ENCODE measurements at regions not wholly inside any gene's neighbourhood (a gene's known extent, or its start where the extent isn't known, plus 50 kb on each side); places are given as distances from the start of the nearest gene placed in this dataset.

DNA sequence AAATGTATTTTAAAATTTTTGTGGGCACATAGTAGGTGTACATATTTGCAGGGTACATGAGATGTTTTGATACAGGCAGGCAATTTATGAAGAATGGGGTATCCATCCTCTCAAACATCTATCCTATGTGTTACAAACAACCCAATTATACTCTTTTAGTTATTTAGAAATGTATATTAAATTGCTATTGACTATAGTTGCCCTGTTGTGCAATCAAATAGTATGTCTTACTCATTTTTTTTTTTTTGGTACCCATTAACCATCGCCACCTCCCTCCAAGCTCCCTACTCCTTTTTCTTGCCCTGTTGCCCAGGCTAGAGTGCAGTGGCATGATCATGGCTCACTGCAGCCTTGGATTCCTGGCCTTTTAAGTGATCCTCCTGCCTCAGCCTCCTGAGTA lies 128.1 kb downstream of the BAMBI start:
- H3K36me3 ChIP-seq (ENCODE audit: control insufficient read depth in 4 of 4, insufficient read depth in 3 of 4, low read depth in 1 of 4, low read length in 3 of 4), result no peaks in the 10 kb centered on the region
- DNase-seq (ENCODE audit: low spot score), result no peak
- H3K27ac ChIP-seq (ENCODE audit: low read depth in 1 of 2, low read length in 2 of 2), result no peak overlapping the region
- peaks cover 0 to 34% (median 23%) of the 10 kb centered on the region in 4 donors for H3K4me1 ChIP-seq (ENCODE audit: control insufficient read depth in 4 of 4, insufficient read depth in 4 of 4, low read length in 3 of 4)
- no peaks in the 10 kb centered on the region for H3K9me3 ChIP-seq (ENCODE audit: control insufficient read depth in 4 of 4, low read length in 3 of 4)
- no peak overlapping the region for H3K9ac ChIP-seq (ENCODE audit: low read depth in 1 of 2, low read length in 2 of 2)
- 98% methylated on average over 1 of the region's 1 CpG for WGBS
- no peak overlapping the region for H3K4me3 ChIP-seq (ENCODE audit: low read depth in 1 of 3, low read length in 3 of 3)
- no peaks in the 10 kb centered on the region for H3K27me3 ChIP-seq (ENCODE audit: control insufficient read depth in 4 of 4, insufficient read depth in 4 of 4, low read length in 3 of 4)
- TF ChIP-seq YY1 (IDR thresholded peaks at IDR 0.05) (no peak), TAF1 (conservative IDR thresholded peaks at IDR 0.05) (no peak)

DNA sequence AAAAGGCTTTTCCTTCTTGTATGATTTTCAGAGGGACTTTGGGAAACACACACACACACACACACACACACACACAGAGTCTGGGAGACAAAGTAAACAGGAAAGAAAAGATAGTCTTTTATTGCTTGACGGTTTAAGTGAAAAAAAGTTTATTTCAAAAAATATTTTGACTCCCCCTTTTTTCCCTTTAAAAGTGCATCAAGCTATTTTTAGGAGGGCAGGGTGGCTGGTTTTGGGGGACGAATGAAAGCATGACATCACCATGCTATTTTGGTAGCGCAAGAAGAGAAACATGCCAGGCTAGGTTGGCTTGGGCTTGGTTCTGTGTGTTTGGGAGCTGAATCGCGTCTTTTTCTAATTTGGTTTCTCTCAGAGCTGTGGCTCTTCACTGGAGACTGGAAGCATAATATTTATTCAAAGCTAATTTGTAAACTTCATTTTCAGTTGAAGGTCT lies 129.2 kb downstream of the BAMBI start:
- H3K36me3 ChIP-seq (ENCODE audit: control insufficient read depth in 4 of 4, insufficient read depth in 3 of 4, low read depth in 1 of 4, low read length in 3 of 4), result no peaks in the 10 kb centered on the region
- no peaks in the 10 kb centered on the region for H3K9me3 ChIP-seq (ENCODE audit: control insufficient read depth in 4 of 4, low read length in 3 of 4)
- peak; percentile 65 for TF ChIP-seq FOXA2 (IDR thresholded peaks at IDR 0.05)
- TF ChIP-seq EGR1 (IDR thresholded peaks at IDR 0.05; ENCODE audit: low read depth in 2 of 2), result no peak
- TF ChIP-seq JUND (IDR thresholded peaks at IDR 0.05), result peak; percentile 32 to 81
- TF ChIP-seq HNF4A (conservative IDR thresholded peaks at IDR 0.05), result peak in 1 of 2 donors; percentile 12
- no peak for TF ChIP-seq HNF4G (IDR thresholded peaks at IDR 0.05)
- peaks cover 0 to 33% (median 18%) of the 10 kb centered on the region in 4 donors for H3K4me1 ChIP-seq (ENCODE audit: control insufficient read depth in 4 of 4, insufficient read depth in 4 of 4, low read length in 3 of 4)
- no peak for DNase-seq (ENCODE audit: low spot score)
- no peaks in the 10 kb centered on the region for H3K27me3 ChIP-seq (ENCODE audit: control insufficient read depth in 4 of 4, insufficient read depth in 4 of 4, low read length in 3 of 4)
- H3K27ac ChIP-seq (ENCODE audit: low read depth in 1 of 2, low read length in 2 of 2), result peak overlapping the region; percentile 51 to 81
- no peak overlapping the region for H3K4me3 ChIP-seq (ENCODE audit: low read depth in 1 of 3, low read length in 3 of 3)
- WGBS, result 28% methylated on average over 5 of the region's 5 CpGs
- H3K9ac ChIP-seq (ENCODE audit: low read depth in 1 of 2, low read length in 2 of 2), result peak overlapping the region in 1 of 2 donors; percentile 28

DNA sequence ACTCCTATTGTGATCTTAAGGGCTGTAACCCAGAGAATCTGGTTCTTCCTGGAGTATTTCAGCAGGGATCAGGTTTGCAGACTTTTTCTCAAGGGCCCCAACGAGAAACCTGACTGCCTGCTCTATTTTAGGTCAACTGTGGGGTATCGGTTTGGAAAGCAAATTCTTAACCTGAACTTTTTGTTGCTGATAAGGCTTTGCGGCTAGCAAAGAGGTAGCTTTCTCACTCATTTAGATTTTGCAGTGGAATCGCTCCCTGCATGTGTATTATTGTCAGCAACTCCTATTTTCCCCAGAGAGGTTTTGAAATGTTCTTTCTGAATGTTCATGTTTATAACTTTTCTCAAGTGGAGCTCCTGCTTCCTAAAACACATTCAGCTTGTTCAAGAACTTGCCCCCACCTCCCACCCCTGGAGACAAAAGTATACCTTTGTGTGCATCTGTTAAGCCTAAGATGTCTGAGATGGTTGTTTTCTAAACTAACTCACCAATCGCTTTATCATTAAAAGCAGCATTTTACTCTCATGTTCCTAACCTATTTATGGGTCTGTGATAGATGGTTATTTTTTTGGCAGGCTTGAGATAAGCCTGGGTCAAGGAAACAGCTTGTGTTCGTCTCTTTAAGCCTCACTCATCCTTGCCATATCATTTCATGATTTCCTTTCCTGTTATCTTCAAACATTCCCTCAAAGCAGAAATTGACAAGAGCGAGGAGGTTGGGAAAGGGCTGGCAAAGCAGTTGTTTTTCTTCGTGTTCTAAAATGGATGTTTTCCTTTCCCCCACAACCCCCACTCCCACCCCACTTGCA lies 129.8 kb downstream of the BAMBI start:
- peaks cover 0 to 26% (median 14%) of the 10 kb centered on the region in 4 donors for H3K4me1 ChIP-seq (ENCODE audit: control insufficient read depth in 4 of 4, insufficient read depth in 4 of 4, low read length in 3 of 4)
- 40% methylated on average over 8 of the region's 8 CpGs for WGBS

More for the DNA sequence above, 129.8 kb downstream of the BAMBI start:
- H3K4me3 ChIP-seq (ENCODE audit: low read depth in 1 of 3, low read length in 3 of 3), result no peak overlapping the region
- no peaks in the 10 kb centered on the region for H3K27me3 ChIP-seq (ENCODE audit: control insufficient read depth in 4 of 4, insufficient read depth in 4 of 4, low read length in 3 of 4)
- H3K36me3 ChIP-seq (ENCODE audit: control insufficient read depth in 4 of 4, insufficient read depth in 3 of 4, low read depth in 1 of 4, low read length in 3 of 4), result no peaks in the 10 kb centered on the region
- H3K27ac ChIP-seq (ENCODE audit: low read depth in 1 of 2, low read length in 2 of 2), result peak overlapping the region; percentile 74 to 81
- TF ChIP-seq TAF1 (conservative IDR thresholded peaks at IDR 0.05), result no peak
- TF ChIP-seq, protein P1, sequence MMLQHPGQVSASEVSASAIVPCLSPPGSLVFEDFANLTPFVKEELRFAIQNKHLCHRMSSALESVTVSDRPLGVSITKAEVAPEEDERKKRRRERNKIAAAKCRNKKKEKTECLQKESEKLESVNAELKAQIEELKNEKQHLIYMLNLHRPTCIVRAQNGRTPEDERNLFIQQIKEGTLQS (IDR thresholded peaks at IDR 0.05), result no peak
- TF ChIP-seq, protein P2, sequence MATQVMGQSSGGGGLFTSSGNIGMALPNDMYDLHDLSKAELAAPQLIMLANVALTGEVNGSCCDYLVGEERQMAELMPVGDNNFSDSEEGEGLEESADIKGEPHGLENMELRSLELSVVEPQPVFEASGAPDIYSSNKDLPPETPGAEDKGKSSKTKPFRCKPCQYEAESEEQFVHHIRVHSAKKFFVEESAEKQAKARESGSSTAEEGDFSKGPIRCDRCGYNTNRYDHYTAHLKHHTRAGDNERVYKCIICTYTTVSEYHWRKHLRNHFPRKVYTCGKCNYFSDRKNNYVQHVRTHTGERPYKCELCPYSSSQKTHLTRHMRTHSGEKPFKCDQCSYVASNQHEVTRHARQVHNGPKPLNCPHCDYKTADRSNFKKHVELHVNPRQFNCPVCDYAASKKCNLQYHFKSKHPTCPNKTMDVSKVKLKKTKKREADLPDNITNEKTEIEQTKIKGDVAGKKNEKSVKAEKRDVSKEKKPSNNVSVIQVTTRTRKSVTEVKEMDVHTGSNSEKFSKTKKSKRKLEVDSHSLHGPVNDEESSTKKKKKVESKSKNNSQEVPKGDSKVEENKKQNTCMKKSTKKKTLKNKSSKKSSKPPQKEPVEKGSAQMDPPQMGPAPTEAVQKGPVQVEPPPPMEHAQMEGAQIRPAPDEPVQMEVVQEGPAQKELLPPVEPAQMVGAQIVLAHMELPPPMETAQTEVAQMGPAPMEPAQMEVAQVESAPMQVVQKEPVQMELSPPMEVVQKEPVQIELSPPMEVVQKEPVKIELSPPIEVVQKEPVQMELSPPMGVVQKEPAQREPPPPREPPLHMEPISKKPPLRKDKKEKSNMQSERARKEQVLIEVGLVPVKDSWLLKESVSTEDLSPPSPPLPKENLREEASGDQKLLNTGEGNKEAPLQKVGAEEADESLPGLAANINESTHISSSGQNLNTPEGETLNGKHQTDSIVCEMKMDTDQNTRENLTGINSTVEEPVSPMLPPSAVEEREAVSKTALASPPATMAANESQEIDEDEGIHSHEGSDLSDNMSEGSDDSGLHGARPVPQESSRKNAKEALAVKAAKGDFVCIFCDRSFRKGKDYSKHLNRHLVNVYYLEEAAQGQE (IDR thresholded peaks at IDR 0.05), result peak; percentile 8
- TF ChIP-seq FOXA1 (IDR thresholded peaks at IDR 0.05), result no peak
- TF ChIP-seq RXRA (IDR thresholded peaks at IDR 0.05), result no peak
- TF ChIP-seq HNF4A (conservative IDR thresholded peaks at IDR 0.05), result no peak
- no peak for TF ChIP-seq HNF4G (IDR thresholded peaks at IDR 0.05)
- peak; percentile 58 for TF ChIP-seq NR2F2 (IDR thresholded peaks at IDR 0.05)
- TF ChIP-seq EGR1 (IDR thresholded peaks at IDR 0.05; ENCODE audit: low read depth in 2 of 2), result no peak
- no peak for TF ChIP-seq RAD21 (IDR thresholded peaks at IDR 0.05)
- no peak for TF ChIP-seq FOXA2 (IDR thresholded peaks at IDR 0.05)
- TF ChIP-seq, protein P3, sequence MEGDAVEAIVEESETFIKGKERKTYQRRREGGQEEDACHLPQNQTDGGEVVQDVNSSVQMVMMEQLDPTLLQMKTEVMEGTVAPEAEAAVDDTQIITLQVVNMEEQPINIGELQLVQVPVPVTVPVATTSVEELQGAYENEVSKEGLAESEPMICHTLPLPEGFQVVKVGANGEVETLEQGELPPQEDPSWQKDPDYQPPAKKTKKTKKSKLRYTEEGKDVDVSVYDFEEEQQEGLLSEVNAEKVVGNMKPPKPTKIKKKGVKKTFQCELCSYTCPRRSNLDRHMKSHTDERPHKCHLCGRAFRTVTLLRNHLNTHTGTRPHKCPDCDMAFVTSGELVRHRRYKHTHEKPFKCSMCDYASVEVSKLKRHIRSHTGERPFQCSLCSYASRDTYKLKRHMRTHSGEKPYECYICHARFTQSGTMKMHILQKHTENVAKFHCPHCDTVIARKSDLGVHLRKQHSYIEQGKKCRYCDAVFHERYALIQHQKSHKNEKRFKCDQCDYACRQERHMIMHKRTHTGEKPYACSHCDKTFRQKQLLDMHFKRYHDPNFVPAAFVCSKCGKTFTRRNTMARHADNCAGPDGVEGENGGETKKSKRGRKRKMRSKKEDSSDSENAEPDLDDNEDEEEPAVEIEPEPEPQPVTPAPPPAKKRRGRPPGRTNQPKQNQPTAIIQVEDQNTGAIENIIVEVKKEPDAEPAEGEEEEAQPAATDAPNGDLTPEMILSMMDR (IDR thresholded peaks at IDR 0.05; ENCODE audit: low read depth, low read length, missing input control), result no peak
- TF ChIP-seq JUND (IDR thresholded peaks at IDR 0.05), result no peak
- no peak for TF ChIP-seq YY1 (IDR thresholded peaks at IDR 0.05)
- TF ChIP-seq, protein P4, sequence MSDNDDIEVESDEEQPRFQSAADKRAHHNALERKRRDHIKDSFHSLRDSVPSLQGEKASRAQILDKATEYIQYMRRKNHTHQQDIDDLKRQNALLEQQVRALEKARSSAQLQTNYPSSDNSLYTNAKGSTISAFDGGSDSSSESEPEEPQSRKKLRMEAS (IDR thresholded peaks at IDR 0.05), result no peak
- no peak for TF ChIP-seq GABPA (IDR thresholded peaks at IDR 0.05 in 1 of 2, conservative IDR thresholded peaks at IDR 0.05 in 1 of 2)
- TF ChIP-seq, protein P5, sequence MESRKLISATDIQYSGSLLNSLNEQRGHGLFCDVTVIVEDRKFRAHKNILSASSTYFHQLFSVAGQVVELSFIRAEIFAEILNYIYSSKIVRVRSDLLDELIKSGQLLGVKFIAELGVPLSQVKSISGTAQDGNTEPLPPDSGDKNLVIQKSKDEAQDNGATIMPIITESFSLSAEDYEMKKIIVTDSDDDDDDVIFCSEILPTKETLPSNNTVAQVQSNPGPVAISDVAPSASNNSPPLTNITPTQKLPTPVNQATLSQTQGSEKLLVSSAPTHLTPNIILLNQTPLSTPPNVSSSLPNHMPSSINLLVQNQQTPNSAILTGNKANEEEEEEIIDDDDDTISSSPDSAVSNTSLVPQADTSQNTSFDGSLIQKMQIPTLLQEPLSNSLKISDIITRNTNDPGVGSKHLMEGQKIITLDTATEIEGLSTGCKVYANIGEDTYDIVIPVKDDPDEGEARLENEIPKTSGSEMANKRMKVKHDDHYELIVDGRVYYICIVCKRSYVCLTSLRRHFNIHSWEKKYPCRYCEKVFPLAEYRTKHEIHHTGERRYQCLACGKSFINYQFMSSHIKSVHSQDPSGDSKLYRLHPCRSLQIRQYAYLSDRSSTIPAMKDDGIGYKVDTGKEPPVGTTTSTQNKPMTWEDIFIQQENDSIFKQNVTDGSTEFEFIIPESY (IDR thresholded peaks at IDR 0.05), result no peak
- peak overlapping the region in 1 of 2 donors; percentile 37 for H3K9ac ChIP-seq (ENCODE audit: low read depth in 1 of 2, low read length in 2 of 2)
- no peak for DNase-seq (ENCODE audit: low spot score)
- no peaks in the 10 kb centered on the region for H3K9me3 ChIP-seq (ENCODE audit: control insufficient read depth in 4 of 4, low read length in 3 of 4)
